SU-DHL-6 (cell line): ENCODE measurements at regions not wholly inside any gene's neighbourhood (a gene's known extent, or its start where the extent isn't known, plus 50 kb on each side); places are given as distances from the start of the nearest gene placed in this dataset.
A peak's percentile ranks its signal among the peaks of the same experiment; 100 is the strongest.

Source experiments
- H2AFZ ChIP-seq: fragments of 200-600 bp; sonication (generic); 2 replicates; pipeline ENCODE4 v1.6.1; 2014; ENCODE audit warnings: low read depth, mild to moderate bottlenecking, moderate library complexity, mixed read lengths, antibody characterized with exemption, low read length; ENCODE audit not compliant: severe bottlenecking
- H3F3A ChIP-seq: fragments of 200-600 bp; shearing (Covaris generic); 2 replicates; pipeline ENCODE4 v1.6.0; 2016; ENCODE audit warnings: antibody characterized with exemption, mild to moderate bottlenecking; ENCODE audit not compliant: insufficient read depth
- H3K27ac ChIP-seq: fragments of 200-600 bp; sonication (generic); 2 replicates; pipeline ENCODE4 v1.5.1; 2016; ENCODE audit warnings: low read depth, mild to moderate bottlenecking, low read length, moderate library complexity, mixed read lengths
- H3K27me3 ChIP-seq: fragments of 200-600 bp; sonication (generic), shearing (Covaris generic); 2 replicates; pipeline ENCODE4 v1.6.0; 2014; ENCODE audit warnings: mild to moderate bottlenecking, low read length
- H3K36me3 ChIP-seq: fragments of 200-600 bp; sonication (generic); 2 replicates; pipeline ENCODE4 v1.6.1; 2014; ENCODE audit warnings: mild to moderate bottlenecking, low read length, mixed read lengths
- H3K4me2 ChIP-seq: fragments of 300-600, 200-600 bp; shearing (Covaris generic), sonication (generic); 2 replicates; pipeline ENCODE4 v1.6.0; 2014; ENCODE audit warnings: low read length, low read depth, mild to moderate bottlenecking; ENCODE audit not compliant: poor library complexity, severe bottlenecking
- H3K4me3 ChIP-seq: fragments of 200-600 bp; sonication (generic); 2 replicates; pipeline ENCODE4 v1.5.1; 2014; ENCODE audit warnings: antibody characterized with exemption, low read length, mild to moderate bottlenecking, mixed read lengths; ENCODE audit not compliant: insufficient read depth, poor library complexity, severe bottlenecking
- H3K79me2 ChIP-seq: fragments of 200-600 bp; sonication (generic); 2 replicates; pipeline ENCODE4 v1.6.1; 2014; ENCODE audit warnings: mild to moderate bottlenecking, low read length, moderate library complexity; ENCODE audit not compliant: insufficient read depth
- H3K9ac ChIP-seq: fragments of 200-600 bp; sonication (generic); 2 replicates; pipeline ENCODE4 v1.7.0; 2014; ENCODE audit warnings: mild to moderate bottlenecking, low read length
- H3K9me2 ChIP-seq: fragments of 200-600 bp; sonication (generic); replicated peaks from 2 replicates; pipeline ENCODE4 v1.6.1; 2014; ENCODE audit warnings: low read length; ENCODE audit not compliant: insufficient read depth
- H3K9me3 ChIP-seq: fragments of 200-600 bp; sonication (generic); 2 replicates; pipeline ENCODE4 v1.6.1; 2014; ENCODE audit warnings: low read length, mixed read lengths; ENCODE audit not compliant: insufficient read depth
- H4K20me1 ChIP-seq: fragments of 200-600 bp; sonication (generic); 2 replicates; pipeline ENCODE4 v1.6.1; 2014; ENCODE audit warnings: low read depth, mild to moderate bottlenecking, antibody characterized with exemption, low read length, moderate library complexity, mixed read lengths
- CTCF ChIP-seq: fragments of 200-600 bp; sonication (generic); IDR thresholded peaks from one replicate; pipeline ENCODE4 v1.5.1; 2017; ENCODE audit warnings: antibody characterized with exemption, mild to moderate bottlenecking, low read length, moderate library complexity; ENCODE audit not compliant: insufficient read depth, poor library complexity, severe bottlenecking
- EZH2phosphoT487 ChIP-seq: fragments of 200-600 bp; sonication (generic), shearing (Covaris generic); conservative IDR thresholded peaks from 2 replicates; pipeline ENCODE4 v1.6.1; 2018; ENCODE audit warnings: mild to moderate bottlenecking, antibody characterized with exemption, low read length, moderate library complexity, mixed read lengths

- Histone ChIP-seq H3K9me3 (peaks cover 12% of the 10 kb centered on the region; the same call in 1 of the 2 replicates), H3K4me2 (peak overlapping the region; percentile 92), H3K79me2 (no peaks in the 10 kb centered on the region), H4K20me1 (no peaks in the 10 kb centered on the region), H3K9me2 (no peaks in the 10 kb centered on the region), H3K4me3 (peak overlapping the region; percentile 25), H3K9ac (peak overlapping the region; percentile 57), H3K36me3 (0 out of 2 replicates have a peak, but pooled peaks cover 5% of the 10 kb centered on the region), H3F3A (peaks cover 55% of the 10 kb centered on the region), H3K27ac (peak overlapping the region; percentile 99), H3K27me3 (no peaks in the 10 kb centered on the region), H2AFZ (no peak overlapping the region)
- no peak for TF ChIP-seq CTCF
- TF ChIP-seq EZH2phosphoT487, result no peak
Observed at GRCh38 chr13:33744589-33745369, 73.2 kb upstream of the RFC3 start.

- no peak overlapping the region for H2AFZ ChIP-seq
- no peaks in the 10 kb centered on the region for H3K9me2 ChIP-seq
- TF ChIP-seq EZH2phosphoT487 (no peak), CTCF (no peak)
- 0 out of 2 replicates have a peak, but pooled peaks cover 5% of the 10 kb centered on the region for H3K36me3 ChIP-seq
- no peaks in the 10 kb centered on the region for H3K27me3 ChIP-seq
- H3K79me2 ChIP-seq, result no peaks in the 10 kb centered on the region
- H3K4me3 ChIP-seq, result peak overlapping the region; percentile 28
- peak overlapping the region; percentile 99 for H3K27ac ChIP-seq
- H3K9ac ChIP-seq, result peak overlapping the region; percentile 57
- H3K4me2 ChIP-seq, result peak overlapping the region; percentile 92
- H3F3A ChIP-seq, result peaks cover 57% of the 10 kb centered on the region
- no peaks in the 10 kb centered on the region for H4K20me1 ChIP-seq
- H3K9me3 ChIP-seq, result peaks cover 12% of the 10 kb centered on the region; the same call in 1 of the 2 replicates
Observed at GRCh38 chr13:33745370-33746324, 72.3 kb upstream of the RFC3 start.

GRCh38 chr13:33746867-33747266 lies 71.1 kb upstream of the RFC3 start:
- Histone ChIP-seq H3K36me3 (0 out of 2 replicates have a peak, but pooled peaks cover 5% of the 10 kb centered on the region), H3F3A (peaks cover 53% of the 10 kb centered on the region), H4K20me1 (no peaks in the 10 kb centered on the region), H3K27ac (peak overlapping the region; percentile 99), H3K9me2 (no peaks in the 10 kb centered on the region), H3K27me3 (no peaks in the 10 kb centered on the region), H3K4me2 (peak overlapping the region; percentile 37), H3K79me2 (no peaks in the 10 kb centered on the region), H3K9ac (no peak overlapping the region), H2AFZ (no peak overlapping the region), H3K9me3 (peaks cover 12% of the 10 kb centered on the region; the same call in 1 of the 2 replicates), H3K4me3 (no peak overlapping the region)
- no peak for TF ChIP-seq EZH2phosphoT487
- no peak for TF ChIP-seq CTCF
